Spleen (tissue), 11 donors: ENCODE measurements at regions not wholly inside any gene's neighbourhood (a gene's known extent, or its start where the extent isn't known, plus 50 kb on each side); places are given as distances from the start of the nearest gene placed in this dataset.

ENCODE experiments used
- DNase-seq: peaks from one replicate; pipeline ENCODE4 v3.0.0-alpha.2; 2020
- H3K27ac ChIP-seq, 8 donors: fragments of 200-600 bp; sonication (generic) in 7 of 8; 1 replicate in 4 of 8; 2 replicates in 4 of 8; pipeline versions ENCODE4 v1.5.0 to v1.8.0; 2016 to 2021; ENCODE audit warnings: inconsistent platforms in 4 of 8, mild to moderate bottlenecking in 4 of 8, moderate library complexity in 1 of 8
- H3K27me3 ChIP-seq, 7 donors: fragments of 200-600 bp; sonication (generic) in 6 of 7; replicated peaks in 1 of 7; 1 replicate in 4 of 7; 2 replicates in 3 of 7; pipeline versions ENCODE4 v1.5.0 to v1.8.0; 2016 to 2021; ENCODE audit warnings: inconsistent platforms in 3 of 7, mild to moderate bottlenecking in 1 of 7
- H3K36me3 ChIP-seq, 6 donors: fragments of 200-600 bp; sonication (generic) in 5 of 6; 1 replicate in 4 of 6; 2 replicates in 2 of 6; pipeline versions ENCODE4 v1.5.0 to v1.8.0; 2016 to 2021; ENCODE audit warnings: inconsistent platforms in 2 of 6
- H3K4me1 ChIP-seq, 6 donors: fragments of 200-600 bp; sonication (generic) in 5 of 6; 1 replicate in 3 of 6; 2 replicates in 3 of 6; pipeline versions ENCODE4 v1.5.0 to v1.8.0; 2016 to 2021; ENCODE audit warnings: inconsistent platforms in 3 of 6
- H3K4me3 ChIP-seq, 8 donors: fragments of 200-600 bp; sonication (generic) in 7 of 8; 1 replicate in 4 of 8; 2 replicates in 4 of 8; pipeline versions ENCODE4 v1.5.0 to v1.8.0; 2016 to 2021; ENCODE audit warnings: inconsistent platforms in 4 of 8, mild to moderate bottlenecking in 4 of 8, moderate library complexity in 2 of 8
- H3K9me3 ChIP-seq, 8 donors: fragments of 200-600 bp; sonication (generic) in 7 of 8; 1 replicate in 4 of 8; 2 replicates in 4 of 8; pipeline versions ENCODE4 v1.5.0 to v1.8.0; 2016 to 2021; ENCODE audit warnings: inconsistent platforms in 4 of 8
- CTCF ChIP-seq, 11 experiments: fragments of 200-600 bp in 7 of 11; fragments of 450-650 bp in 4 of 11; sonication (generic) in 4 of 11; IDR thresholded peaks in 8 of 11; conservative IDR thresholded peaks in 3 of 11; 1 replicate in 7 of 11; 2 replicates in 4 of 11; pipeline versions ENCODE4 v1.4.0 to v1.8.0; 2016 to 2021; ENCODE audit warnings: antibody characterized with exemption in 11 of 11, inconsistent platforms in 4 of 11, mild to moderate bottlenecking in 1 of 11
- POLR2A ChIP-seq, 3 donors: fragments of 450-650 bp; IDR thresholded peaks; one replicate each; pipeline ENCODE4 v1.5.1; 2017; ENCODE audit warnings: antibody characterized with exemption in 3 of 3, mild to moderate bottlenecking in 1 of 3
- POLR2AphosphoS5 ChIP-seq, 3 donors: sonication (generic); formaldehyde crosslinking; IDR thresholded peaks; one replicate each; pipeline ENCODE4 v1.5.1; 2017; ENCODE audit warnings: antibody characterized with exemption in 3 of 3
- WGBS, 5 donors: extraction: QIAGEN DNeasy Blood & Tissue Kit in 3 of 5; methylation state at CpG; one replicate each; pipeline versions ENCODE4 v1.1.5 to v1.1.7; 2013 to 2018; 5-methylcytosine and 5-hydroxymethylcytosine counted together
- intact Hi-C: fragments of 100-400 bp; cut with DNase I; formaldehyde crosslinking; loops from one replicate; pipeline ENCODE4 v1.15.0; 2023; ENCODE audit warnings: low total_unique reads
- small RNA-seq, 4 donors: library from RNA; depleted of rRNA; stranded (forward); fragments of <200 nt; gene quantifications; one replicate each; pipeline ENCODE3, GENCODE V24; 2016
- donor health status: healthy with polysubstance abuse.
- donor health status: DM: no; HTN: no; CAD: no; lungs with moderate emphysema.
- donor health status: DM: no; HTN: no; CAD: no.
- donor health status: Bipolar disorder and iron deficiency.
- donor health status: healthy.
- donor health status: DM: no; HTN: no; CAD: no.
- donor health status: DM: yes; HTN: yes; CAD: no.

GRCh38 chr12:11596141-11596540, 53.3 kb upstream of the ETV6 start:
- DNase-seq: no peak
- H3K27ac ChIP-seq: peak overlapping the region in 1 of 8 donors; percentile 3
- WGBS, 5 donors: 22 to 45% (median 38%) methylated on average over 1 of the region's 1 CpG
- peaks cover 0 to 27% (median 5%) of the 10 kb centered on the region in 6 donors for H3K4me1 ChIP-seq
- H3K27me3 ChIP-seq: no peaks in the 10 kb centered on the region
- no peak overlapping the region for H3K4me3 ChIP-seq
- no peaks in the 10 kb centered on the region for H3K9me3 ChIP-seq
- intact Hi-C loops: no loop called here
- TF ChIP-seq POLR2A (IDR thresholded peaks at IDR 0.05) (no peak), POLR2AphosphoS5 (IDR thresholded peaks at IDR 0.05) (no peak), CTCF (IDR thresholded peaks at IDR 0.05 in 8 of 11, conservative IDR thresholded peaks at IDR 0.05 in 3 of 11) (no peak)
- H3K36me3 ChIP-seq: no peaks in the 10 kb centered on the region

GRCh38 chr12:11598900-11599299, 50.6 kb upstream of the ETV6 start:
- no peak for DNase-seq
- peaks cover 0 to 31% (median 5%) of the 10 kb centered on the region in 6 donors for H3K4me1 ChIP-seq
- H3K27ac ChIP-seq: no peak overlapping the region
- TF ChIP-seq POLR2AphosphoS5 (IDR thresholded peaks at IDR 0.05) (no peak), POLR2A (IDR thresholded peaks at IDR 0.05) (no peak), CTCF (IDR thresholded peaks at IDR 0.05 in 8 of 11, conservative IDR thresholded peaks at IDR 0.05 in 3 of 11) (no peak)
- intact Hi-C loops: no loop called here
- H3K27me3 ChIP-seq: no peaks in the 10 kb centered on the region
- H3K36me3 ChIP-seq: no peaks in the 10 kb centered on the region
- no peaks in the 10 kb centered on the region for H3K9me3 ChIP-seq
- no peak overlapping the region for H3K4me3 ChIP-seq
- 60 to 93% (median 92%) methylated on average over 7 of the region's 7 CpGs for WGBS, 5 donors

Small RNA genes in the stretch of these regions (small RNA-seq; reads per million reads assigned to genes)
- gene AC007450.3 (0 reads per million in 4 donors), gene HIGD1AP8 (0 reads per million in 4 donors), gene RNU7-60P (0 reads per million in 4 donors)
